Sigmoid colon (tissue), 4 donors: ENCODE measurements at regions not wholly inside any gene's neighbourhood (a gene's known extent, or its start where the extent isn't known, plus 50 kb on each side); places are given as distances from the start of the nearest gene placed in this dataset.

ENCODE experiments used
- CTCF ChIP-seq, 4 experiments: fragments of 450-650 bp in 3 of 4; fragments of 200-600 bp in 1 of 4; IDR thresholded peaks; one replicate each; pipeline ENCODE4 v1.5.1; 2016 to 2019; ENCODE audit warnings: antibody characterized with exemption in 4 of 4, mild to moderate bottlenecking in 3 of 4, moderate library complexity in 2 of 4
- EP300 ChIP-seq, 4 donors: sonication (generic); formaldehyde crosslinking; IDR thresholded peaks; one replicate each; pipeline ENCODE4 v1.6.1; 2017; ENCODE audit warnings: antibody characterized with exemption in 4 of 4
- POLR2A ChIP-seq, 2 donors: fragments of 450-650 bp; IDR thresholded peaks; one replicate each; pipeline ENCODE4 v1.6.1; 2016; ENCODE audit warnings: antibody characterized with exemption in 2 of 2, mild to moderate bottlenecking in 2 of 2, moderate library complexity in 2 of 2
- POLR2AphosphoS5 ChIP-seq, 4 donors: sonication (generic); formaldehyde crosslinking; IDR thresholded peaks; one replicate each; pipeline ENCODE4 v1.6.1; 2017; ENCODE audit warnings: antibody characterized with exemption in 4 of 4

DNA sequence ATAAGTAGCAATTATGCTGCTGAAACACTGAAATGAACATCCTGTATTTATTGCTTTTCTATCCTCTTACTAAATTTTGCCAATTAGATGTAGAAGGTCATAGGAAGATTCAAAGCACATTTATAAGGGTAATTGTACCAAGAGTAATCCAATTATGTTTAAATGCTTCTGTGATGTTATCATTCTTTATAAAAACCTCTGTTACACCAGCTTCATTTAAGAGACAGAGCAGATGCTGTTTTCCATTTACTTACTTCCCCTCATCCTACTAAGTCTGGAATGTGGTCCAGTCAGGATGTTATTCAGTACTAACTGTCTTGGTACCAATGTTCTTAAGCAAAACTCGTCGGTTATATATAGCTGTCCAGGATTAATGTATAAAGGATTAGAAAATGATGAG, 539.6 kb downstream of the PDHA2 start:
- TF ChIP-seq CTCF (IDR thresholded peaks at IDR 0.05): no peak
- no peak for TF ChIP-seq POLR2A (IDR thresholded peaks at IDR 0.05)
- no peak for TF ChIP-seq POLR2AphosphoS5 (IDR thresholded peaks at IDR 0.05)
- no peak for TF ChIP-seq EP300 (IDR thresholded peaks at IDR 0.05)
